GM13976 (cell line): ENCODE measurements at regions not wholly inside any gene's neighbourhood (a gene's known extent, or its start where the extent isn't known, plus 50 kb on each side); places are given as distances from the start of the nearest gene placed in this dataset.

Source experiments
- DNase-seq: peaks from one replicate; pipeline ENCODE4 v3.0.0; 2012; ENCODE audit warnings: low spot score
- in situ Hi-C: fragments of 300-500 bp; cut with MboI; formaldehyde crosslinking; loops from one replicate; pipeline ENCODE4 v1.12.0; 2022; ENCODE audit warnings: low sequenced_read_pairs, mixed read lengths, inconsistent platforms; ENCODE audit not compliant: unreplicated experiment
- TF ChIP-seq, protein P1 (sequence below): IDR thresholded peaks from 2 replicates; pipeline ENCODE4 v1.5.1; 2012; ENCODE audit warnings: borderline replicate concordance, mild to moderate bottlenecking; ENCODE audit not compliant: insufficient read depth; ENCODE audit errors: extremely low read depth, missing control alignments, control extremely low read depth

DNA sequence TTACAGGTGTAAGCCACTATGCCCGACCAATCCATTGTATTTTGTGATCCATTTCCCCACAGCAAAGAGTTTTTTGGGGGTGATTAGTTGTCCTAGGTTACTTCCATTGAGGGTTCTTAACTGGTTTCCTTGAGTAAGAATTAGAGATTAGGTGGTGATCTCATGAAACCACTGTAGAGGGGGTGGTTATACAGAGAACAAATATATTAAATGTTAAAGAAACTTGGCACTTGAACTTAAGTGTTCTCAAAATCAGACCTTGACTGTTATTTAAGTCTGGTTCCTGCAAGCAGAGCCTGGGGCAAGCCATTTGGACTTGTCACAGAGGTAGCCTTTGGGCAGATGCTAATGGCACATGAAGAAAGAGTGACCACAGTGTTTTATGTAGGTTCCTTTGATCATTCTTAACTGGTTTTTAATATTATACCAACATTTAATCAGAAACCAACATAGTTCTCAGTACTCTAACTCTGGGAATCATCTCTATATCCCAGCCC, 288.5 kb downstream of the SOX4 start:
- TF ChIP-seq, protein P1, sequence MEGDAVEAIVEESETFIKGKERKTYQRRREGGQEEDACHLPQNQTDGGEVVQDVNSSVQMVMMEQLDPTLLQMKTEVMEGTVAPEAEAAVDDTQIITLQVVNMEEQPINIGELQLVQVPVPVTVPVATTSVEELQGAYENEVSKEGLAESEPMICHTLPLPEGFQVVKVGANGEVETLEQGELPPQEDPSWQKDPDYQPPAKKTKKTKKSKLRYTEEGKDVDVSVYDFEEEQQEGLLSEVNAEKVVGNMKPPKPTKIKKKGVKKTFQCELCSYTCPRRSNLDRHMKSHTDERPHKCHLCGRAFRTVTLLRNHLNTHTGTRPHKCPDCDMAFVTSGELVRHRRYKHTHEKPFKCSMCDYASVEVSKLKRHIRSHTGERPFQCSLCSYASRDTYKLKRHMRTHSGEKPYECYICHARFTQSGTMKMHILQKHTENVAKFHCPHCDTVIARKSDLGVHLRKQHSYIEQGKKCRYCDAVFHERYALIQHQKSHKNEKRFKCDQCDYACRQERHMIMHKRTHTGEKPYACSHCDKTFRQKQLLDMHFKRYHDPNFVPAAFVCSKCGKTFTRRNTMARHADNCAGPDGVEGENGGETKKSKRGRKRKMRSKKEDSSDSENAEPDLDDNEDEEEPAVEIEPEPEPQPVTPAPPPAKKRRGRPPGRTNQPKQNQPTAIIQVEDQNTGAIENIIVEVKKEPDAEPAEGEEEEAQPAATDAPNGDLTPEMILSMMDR, result no peak
- no peak for DNase-seq
- in situ Hi-C loops, result no loop called here

DNA sequence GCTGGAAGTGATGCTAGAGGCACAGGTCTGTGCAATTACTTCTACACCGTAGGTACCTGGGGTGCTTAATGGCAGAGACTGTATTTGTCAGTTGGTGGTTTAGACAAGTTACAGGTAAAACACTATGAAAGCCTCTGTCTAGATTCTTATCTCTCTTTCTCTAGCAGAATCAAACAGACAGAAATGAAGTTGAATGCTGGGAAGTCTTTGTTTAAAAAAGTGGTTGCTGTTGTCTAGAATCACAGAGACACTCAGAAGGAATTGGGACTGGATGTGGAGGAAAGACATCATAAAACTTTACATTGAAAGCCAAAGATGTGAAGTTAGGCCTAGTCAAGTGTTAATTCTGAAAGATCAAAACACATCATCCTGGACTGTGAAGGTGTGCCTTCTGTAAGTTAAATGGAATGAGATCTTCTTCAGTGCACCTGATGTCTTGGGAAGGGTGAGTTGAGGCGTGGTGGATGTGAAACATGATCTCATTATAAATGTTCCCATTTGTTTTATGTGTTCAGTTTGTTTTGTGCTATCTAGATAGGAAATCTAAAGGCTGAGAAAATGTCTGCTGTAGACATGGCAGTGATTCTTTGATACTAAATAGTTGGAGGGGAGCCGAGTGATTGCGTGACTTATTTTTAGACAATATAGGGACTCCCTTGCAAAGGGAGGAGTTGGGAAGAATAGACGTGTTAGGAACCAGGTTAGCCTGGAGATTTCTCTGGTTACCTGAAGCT, 290.2 kb downstream of the SOX4 start:
- DNase-seq, result no peak
- in situ Hi-C loops, result no loop called here
- TF ChIP-seq, protein P1, result no peak

DNA sequence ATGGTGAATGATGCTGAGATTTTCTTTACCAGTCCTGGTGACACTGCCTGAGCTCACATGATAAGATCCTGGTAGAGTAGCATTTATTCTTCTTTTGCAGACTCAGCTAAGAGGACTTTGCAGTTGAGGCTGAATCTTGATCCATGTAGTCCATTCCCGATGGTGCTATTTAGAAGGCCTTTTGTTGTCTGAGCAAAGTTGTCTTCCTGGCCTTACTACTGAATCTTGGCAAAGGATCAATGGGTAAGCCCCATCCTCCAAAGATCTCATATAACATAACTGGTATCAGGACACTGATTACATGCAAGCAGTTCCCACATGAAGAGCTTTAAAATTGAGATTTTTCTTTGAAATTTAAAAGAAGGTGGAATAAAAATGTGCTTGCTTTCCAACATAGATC, 291.6 kb downstream of the SOX4 start:
- in situ Hi-C loops, result no loop called here
- TF ChIP-seq, protein P1, result no peak
- DNase-seq, result no peak

DNA sequence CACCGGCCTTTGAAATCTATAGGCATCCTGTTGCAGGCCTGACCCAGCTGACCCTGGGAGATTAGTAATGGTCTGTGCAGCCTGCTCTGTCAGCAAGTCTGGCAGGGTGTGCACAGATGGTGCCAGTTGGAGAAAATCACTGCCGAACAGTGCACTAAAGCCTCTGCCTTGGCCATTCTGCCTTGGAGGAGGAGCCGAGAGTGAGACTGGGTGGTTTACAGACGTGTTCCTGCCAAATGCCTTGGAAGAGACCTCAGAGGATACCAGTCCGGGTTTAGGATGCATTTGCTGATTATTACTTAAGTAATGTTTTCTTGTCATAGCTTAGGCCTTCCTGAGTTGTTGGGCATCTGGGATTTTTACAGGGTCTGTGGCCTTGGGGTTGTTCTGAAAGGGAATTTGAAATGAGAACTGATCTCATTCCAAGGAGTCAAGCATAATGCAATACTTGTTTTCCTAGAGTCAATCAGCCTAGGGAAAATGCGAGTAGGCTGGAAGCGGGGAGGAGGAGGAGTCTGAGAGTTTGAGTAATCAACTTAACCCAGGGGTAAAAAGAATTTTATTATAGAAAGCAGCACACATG, 292.1 kb downstream of the SOX4 start:
- TF ChIP-seq, protein P1, result no peak
- no peak for DNase-seq
- in situ Hi-C loops, result no loop called here

DNA sequence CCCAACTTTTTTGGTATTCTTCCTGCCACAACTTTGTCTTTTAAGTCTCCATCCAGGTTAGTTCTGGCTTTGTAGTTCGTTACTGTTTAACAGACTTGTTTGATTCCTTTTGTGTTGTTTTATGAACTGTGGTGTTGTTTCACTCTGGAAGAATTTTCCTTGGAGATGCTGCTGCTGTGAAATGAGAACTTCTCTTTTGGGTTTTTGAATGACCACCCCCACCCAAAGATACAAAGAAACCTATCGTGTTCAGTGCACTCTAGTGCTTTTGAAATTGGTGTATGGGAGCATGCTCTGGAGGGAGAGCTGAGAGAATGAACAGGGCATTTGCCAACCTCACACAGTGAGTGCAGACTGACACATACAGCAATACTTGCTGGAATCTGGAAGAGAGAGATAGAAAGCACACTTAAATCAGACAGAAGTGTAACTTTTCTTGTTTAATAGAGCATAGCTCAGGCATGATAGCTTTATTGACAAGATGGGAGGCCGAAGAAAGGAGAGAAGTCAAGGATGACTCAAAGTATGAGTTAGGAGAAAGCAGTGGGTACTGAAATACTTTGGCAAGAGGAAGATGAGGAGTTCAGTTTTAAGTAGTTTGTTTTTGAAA, 293.1 kb downstream of the SOX4 start:
- in situ Hi-C loops, result no loop called here
- DNase-seq, result no peak
- TF ChIP-seq, protein P1, result no peak

DNA sequence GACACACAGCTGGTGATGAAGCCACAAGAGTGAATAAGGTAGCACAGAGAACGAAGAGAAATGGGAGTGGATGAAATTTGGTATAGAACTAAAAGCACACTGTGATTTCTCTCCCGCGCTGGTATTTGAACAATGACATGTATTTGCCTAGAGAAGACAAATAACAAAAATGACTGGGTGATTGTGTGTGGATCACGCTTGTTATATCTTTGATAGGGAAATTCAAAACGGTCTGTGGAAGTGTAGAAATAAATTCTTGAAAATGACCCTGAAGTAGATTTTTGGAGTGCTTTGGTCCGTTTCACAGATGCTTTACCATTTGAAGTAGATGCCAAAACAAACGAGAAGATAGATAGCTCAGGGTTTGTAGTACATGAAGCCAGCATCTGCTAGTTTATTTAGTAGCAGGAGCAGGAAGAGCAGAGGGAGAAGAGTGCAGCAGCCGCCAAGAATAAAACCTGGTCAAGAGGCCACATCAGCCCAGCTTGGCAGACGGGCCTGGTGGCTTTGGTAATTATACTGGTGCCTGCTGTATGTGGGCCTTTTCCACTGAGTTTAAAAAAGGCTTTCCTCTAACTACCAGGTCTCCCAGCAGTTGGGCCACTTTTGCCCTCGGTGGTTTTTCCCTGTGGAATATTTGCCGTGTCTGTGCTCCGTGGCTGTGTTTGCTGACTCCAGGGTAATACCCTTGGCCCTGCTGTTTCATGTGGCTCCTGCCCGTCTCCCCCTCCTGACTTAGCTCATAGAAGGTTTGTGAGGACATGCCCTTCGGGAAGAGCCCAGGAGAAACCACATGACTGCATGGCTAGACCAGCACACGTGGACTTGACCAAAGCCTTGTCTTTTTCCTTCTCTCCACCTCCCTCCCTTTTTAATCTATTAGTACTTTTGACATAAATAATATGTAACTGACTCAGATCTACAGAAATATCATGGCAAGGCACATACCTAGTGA, 294.0 kb downstream of the SOX4 start:
- in situ Hi-C loops, result no loop called here
- TF ChIP-seq, protein P1, result no peak
- no peak for DNase-seq
